Gastrocnemius medialis (tissue), 4 donors: ENCODE measurements at regions not wholly inside any gene's neighbourhood (a gene's known extent, or its start where the extent isn't known, plus 50 kb on each side); places are given as distances from the start of the nearest gene placed in this dataset.

Experiments
- POLR2A ChIP-seq, 2 donors: fragments of 450-650 bp; IDR thresholded peaks; one replicate each; pipeline ENCODE4 v1.6.1; 2017; ENCODE audit warnings: antibody characterized with exemption in 2 of 2, mild to moderate bottlenecking in 2 of 2, moderate library complexity in 2 of 2
- TF ChIP-seq, protein P1 (sequence below), 5 experiments: fragments of 450-650 bp in 3 of 5; fragments of 200-600 bp in 2 of 5; sonication (generic) in 2 of 5; IDR thresholded peaks in 4 of 5; conservative IDR thresholded peaks in 1 of 5; 1 replicate in 4 of 5; 2 replicates in 1 of 5; pipeline ENCODE4 v1.5.1; 2016 to 2019; ENCODE audit warnings: antibody characterized with exemption in 5 of 5, mild to moderate bottlenecking in 3 of 5, moderate library complexity in 3 of 5

DNA sequence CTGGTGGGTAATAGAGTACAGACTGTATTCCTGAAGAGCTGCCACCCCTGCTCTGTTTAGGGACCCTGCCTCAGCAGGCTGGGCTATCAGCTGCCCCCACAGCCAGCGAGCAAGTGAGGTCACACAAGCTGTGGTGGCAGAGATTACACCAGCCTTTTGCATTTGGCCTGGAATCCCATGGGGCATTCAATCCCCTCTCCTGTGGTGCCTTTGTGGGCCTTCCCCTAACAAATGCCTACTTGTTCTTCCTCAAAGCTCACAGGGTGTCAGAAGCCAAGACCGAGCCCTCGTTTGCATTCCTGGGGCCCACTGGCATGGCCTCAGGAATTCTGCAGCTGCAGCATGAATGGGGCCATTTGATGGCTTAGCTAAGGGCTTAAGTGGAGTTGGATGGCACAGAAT lies 212.7 kb upstream of the PHYHIPL start:
- TF ChIP-seq, protein P1, sequence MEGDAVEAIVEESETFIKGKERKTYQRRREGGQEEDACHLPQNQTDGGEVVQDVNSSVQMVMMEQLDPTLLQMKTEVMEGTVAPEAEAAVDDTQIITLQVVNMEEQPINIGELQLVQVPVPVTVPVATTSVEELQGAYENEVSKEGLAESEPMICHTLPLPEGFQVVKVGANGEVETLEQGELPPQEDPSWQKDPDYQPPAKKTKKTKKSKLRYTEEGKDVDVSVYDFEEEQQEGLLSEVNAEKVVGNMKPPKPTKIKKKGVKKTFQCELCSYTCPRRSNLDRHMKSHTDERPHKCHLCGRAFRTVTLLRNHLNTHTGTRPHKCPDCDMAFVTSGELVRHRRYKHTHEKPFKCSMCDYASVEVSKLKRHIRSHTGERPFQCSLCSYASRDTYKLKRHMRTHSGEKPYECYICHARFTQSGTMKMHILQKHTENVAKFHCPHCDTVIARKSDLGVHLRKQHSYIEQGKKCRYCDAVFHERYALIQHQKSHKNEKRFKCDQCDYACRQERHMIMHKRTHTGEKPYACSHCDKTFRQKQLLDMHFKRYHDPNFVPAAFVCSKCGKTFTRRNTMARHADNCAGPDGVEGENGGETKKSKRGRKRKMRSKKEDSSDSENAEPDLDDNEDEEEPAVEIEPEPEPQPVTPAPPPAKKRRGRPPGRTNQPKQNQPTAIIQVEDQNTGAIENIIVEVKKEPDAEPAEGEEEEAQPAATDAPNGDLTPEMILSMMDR (IDR thresholded peaks at IDR 0.05 in 4 of 5, conservative IDR thresholded peaks at IDR 0.05 in 1 of 5) = no peak
- TF ChIP-seq POLR2A (IDR thresholded peaks at IDR 0.05) = no peak
